Vagina (tissue), 2 donors: ENCODE measurements at regions not wholly inside any gene's neighbourhood (a gene's known extent, or its start where the extent isn't known, plus 50 kb on each side); places are given as distances from the start of the nearest gene placed in this dataset.
"Not testable (repeated sequence)": the region's sequence is repeated elsewhere in the genome, so short reads cannot be mapped to it uniquely, and the experiment has no call there.

ENCODE experiments used
- POLR2A ChIP-seq, 2 donors: fragments of 450-650 bp; IDR thresholded peaks; one replicate each; pipeline ENCODE4 v1.6.1; 2017; ENCODE audit warnings: antibody characterized with exemption in 2 of 2, mild to moderate bottlenecking in 2 of 2, moderate library complexity in 2 of 2
- POLR2AphosphoS5 ChIP-seq, 2 donors: sonication (generic); formaldehyde crosslinking; IDR thresholded peaks; one replicate each; pipeline ENCODE4 v1.9.0; 2017; ENCODE audit warnings: antibody characterized with exemption in 2 of 2, mild to moderate bottlenecking in 2 of 2, low read depth in 1 of 2; ENCODE audit not compliant: insufficient read depth in 1 of 2
- TF ChIP-seq, protein P1 (sequence below), 3 experiments: fragments of 450-650 bp in 2 of 3; fragments of 200-600 bp in 1 of 3; sonication (generic) in 1 of 3; IDR thresholded peaks; one replicate each; pipeline ENCODE4 v1.5.1; 2017 to 2019; ENCODE audit warnings: antibody characterized with exemption in 3 of 3, mild to moderate bottlenecking in 2 of 3, moderate library complexity in 2 of 3

DNA sequence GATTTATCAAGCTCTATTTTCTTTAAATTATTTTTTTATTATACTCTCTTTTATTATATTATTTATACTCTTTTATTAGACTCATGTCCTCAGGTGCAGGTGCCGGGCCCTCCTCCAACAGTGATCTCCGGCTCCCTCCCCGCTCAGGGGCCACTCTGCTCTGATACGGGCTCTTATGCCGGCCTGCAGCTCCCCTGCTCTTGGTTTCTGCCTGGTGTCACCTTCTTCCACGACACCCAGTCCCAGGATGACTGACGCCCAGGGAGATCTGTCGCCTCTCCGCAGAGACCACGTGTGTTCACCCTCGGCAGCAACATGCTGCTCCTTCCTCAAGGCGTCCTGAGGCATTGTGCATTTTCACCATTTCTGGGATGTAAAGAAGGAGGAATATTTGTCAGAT, 322.3 kb downstream of the CACNA1B start:
- not testable (repeated sequence) for TF ChIP-seq POLR2AphosphoS5 (IDR thresholded peaks at IDR 0.05; ENCODE audit: insufficient read depth in 1 of 2, low read depth in 1 of 2); POLR2A (IDR thresholded peaks at IDR 0.05)
- TF ChIP-seq, protein P1, sequence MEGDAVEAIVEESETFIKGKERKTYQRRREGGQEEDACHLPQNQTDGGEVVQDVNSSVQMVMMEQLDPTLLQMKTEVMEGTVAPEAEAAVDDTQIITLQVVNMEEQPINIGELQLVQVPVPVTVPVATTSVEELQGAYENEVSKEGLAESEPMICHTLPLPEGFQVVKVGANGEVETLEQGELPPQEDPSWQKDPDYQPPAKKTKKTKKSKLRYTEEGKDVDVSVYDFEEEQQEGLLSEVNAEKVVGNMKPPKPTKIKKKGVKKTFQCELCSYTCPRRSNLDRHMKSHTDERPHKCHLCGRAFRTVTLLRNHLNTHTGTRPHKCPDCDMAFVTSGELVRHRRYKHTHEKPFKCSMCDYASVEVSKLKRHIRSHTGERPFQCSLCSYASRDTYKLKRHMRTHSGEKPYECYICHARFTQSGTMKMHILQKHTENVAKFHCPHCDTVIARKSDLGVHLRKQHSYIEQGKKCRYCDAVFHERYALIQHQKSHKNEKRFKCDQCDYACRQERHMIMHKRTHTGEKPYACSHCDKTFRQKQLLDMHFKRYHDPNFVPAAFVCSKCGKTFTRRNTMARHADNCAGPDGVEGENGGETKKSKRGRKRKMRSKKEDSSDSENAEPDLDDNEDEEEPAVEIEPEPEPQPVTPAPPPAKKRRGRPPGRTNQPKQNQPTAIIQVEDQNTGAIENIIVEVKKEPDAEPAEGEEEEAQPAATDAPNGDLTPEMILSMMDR (IDR thresholded peaks at IDR 0.05), result not testable (repeated sequence)
